ENCODE measurements at regions not wholly inside any gene's neighbourhood (a gene's known extent, or its start where the extent isn't known, plus 50 kb on each side); places are given as distances from the start of the nearest gene placed in this dataset.
"Not testable (repeated sequence)": the region's sequence is repeated elsewhere in the genome, so short reads cannot be mapped to it uniquely, and the experiment has no call there.

DNA sequence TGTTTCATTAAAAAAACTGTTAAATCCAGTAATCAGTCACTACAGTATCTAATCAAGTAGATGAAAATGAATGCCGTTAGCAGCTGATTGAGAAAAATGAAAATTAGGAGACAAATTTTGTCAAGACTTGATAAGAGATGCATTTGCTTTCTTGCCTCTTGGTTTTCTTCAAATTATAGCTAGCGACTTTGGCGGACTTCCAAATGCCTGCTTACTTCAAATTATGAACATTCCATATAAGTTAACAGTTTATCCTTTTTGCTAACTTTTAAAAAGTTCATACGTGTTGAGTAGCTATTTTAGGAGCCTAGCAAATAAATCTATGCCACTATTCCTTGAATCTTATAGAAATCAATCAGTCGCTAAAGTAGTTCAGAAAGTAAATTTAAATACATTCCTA, 58.8 kb downstream of the PPP4R3C start:
- in situ Hi-C loops (cut with HindIII; ENCODE audit: low pct_unique_long_range_greater_than_20kb, low sequenced_read_pairs) = no loop called here
- DNase-seq (ENCODE audit: low read depth) = no peak

DNA sequence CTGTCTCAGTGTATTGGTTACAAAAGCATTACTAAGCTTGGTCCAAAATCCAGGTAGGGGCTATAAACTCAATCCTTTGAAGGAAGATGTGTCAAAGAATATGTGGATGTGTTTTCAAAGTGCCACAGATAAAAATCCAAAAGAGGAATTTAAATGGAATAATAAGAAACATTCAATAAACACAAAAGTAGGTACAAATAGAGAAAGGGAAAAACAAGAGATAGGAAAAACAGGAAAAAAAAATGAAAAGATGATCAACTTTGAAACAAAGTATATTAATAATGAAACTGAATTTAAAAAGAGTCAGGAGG, 64.0 kb downstream of the PPP4R3C start:
- in situ Hi-C loops (cut with HindIII; ENCODE audit: low pct_unique_long_range_greater_than_20kb, low sequenced_read_pairs) = no loop called here
- DNase-seq (ENCODE audit: low read depth) = no peak

DNA sequence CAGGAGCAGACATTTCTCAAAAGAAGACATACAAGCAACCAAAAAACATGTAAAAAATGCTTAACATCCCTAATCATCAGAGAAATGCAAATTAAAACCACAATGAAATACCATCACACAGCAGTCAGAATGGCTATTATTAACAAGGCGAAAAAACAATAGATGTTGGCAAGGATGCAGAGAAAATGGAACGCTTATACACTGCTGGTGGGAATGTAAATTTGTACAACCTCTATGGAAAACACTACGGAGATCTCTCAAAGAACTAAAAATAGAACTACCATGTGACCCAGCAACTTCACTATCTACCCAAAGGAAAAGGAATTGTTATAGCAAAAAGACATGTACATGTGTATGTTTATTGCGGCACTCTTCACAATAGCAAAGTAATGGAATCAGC, 71.5 kb downstream of the PPP4R3C start:
- DNase-seq (ENCODE audit: low read depth) = no peak
- in situ Hi-C loops (cut with HindIII; ENCODE audit: low pct_unique_long_range_greater_than_20kb, low sequenced_read_pairs) = no loop called here

DNA sequence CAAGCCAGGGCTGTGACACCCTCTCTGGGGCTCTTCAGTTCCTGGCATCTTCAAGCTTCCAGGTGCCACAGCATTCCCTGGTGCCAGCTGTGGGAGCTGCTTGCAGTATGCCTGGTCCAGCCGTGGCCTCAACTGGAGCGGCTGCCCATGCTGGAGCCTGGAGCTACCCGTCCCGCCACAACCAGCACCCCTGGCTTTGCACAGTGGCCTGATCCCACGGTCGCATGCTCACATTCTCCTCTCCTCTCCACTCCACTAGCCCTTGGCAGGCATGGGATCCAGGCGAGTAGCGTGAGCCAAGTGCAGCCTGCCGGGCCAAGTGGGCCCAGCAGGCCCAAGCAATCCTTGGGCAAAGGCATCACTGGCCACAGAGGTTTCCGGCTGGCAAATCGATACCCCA, 81.7 kb downstream of the PPP4R3C start:
- no peak for DNase-seq (ENCODE audit: low read depth)
- in situ Hi-C loops (cut with HindIII; ENCODE audit: low pct_unique_long_range_greater_than_20kb, low sequenced_read_pairs) = no loop called here

DNA sequence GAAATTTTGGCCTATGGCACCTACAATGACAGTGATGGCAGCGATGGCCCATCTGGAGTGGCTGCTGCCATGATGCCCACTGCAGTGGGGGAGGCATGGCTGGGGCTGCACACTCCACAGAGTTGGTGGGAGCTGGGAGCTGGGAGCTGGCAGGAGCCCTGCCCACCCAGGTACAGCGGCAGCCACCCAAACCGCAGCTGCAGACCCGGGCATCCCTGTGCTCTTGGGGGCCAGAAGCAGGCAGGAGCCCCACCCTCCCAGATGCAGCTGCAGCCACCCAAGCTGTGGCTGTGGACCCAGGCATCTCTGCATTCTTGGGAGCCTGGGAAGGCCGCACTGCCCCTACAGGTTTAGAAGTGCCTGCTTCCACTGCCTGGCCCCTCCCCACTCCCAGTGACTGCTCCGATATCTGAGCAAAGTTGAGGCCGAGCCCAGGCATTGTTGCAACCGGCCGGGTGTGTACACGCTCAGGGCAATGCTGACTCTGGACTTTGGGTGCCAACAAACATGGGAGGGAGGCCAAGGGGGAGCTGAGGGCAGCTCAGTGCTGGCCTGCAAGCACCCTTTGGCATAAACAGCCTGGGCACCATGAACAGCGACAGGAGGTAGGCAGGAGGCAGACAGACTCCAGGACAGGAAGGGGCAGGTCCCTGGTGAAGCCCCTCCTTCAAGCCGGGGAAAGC, 82.8 kb downstream of the PPP4R3C start:
- in situ Hi-C loops (cut with HindIII; ENCODE audit: low pct_unique_long_range_greater_than_20kb, low sequenced_read_pairs) = no loop called here

DNA sequence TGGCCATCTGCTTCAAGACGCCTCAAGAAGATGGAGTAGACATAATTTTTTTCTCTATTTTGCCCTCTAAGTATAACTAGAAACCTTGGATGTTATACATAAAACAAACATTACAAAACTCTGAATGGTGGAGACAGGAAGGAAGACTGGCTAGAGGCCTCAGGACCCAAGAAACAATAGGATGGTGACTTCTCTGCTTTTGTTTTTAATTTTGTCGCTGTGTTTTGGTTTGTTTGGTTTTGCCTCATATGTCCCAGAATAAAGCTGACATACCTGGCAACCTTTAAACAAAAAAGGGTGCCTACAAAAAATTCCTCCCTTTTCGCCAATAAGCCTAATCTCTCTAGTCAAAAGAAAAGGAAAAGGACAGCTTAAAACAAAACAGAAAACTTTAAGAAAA, 109.1 kb downstream of the PPP4R3C start:
- in situ Hi-C loops (cut with HindIII; ENCODE audit: low pct_unique_long_range_greater_than_20kb, low sequenced_read_pairs) = no loop called here
- no peak for DNase-seq (ENCODE audit: low read depth)

More for the DNA sequence above, 82.8 kb downstream of the PPP4R3C start:
- no peak for DNase-seq (ENCODE audit: low read depth)

DNA sequence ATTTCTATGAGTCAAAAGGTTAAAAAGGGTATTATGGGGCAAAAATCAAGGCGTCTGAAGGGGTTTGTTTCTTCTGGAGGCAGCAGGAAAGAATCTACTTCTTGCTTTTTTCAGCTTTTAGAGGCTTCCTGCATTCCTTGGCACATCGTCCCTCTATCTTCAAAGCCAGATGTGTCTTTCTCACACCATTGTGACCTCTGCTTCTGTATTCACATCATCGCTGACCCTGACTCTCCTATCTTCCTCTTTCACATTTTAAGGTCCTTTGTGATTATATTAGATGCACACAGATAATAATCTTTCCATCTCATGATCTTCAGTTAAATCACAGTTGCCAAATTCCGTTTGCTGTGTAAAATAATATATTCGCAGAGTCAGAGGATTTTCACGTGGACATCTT, 112.7 kb downstream of the PPP4R3C start:
- in situ Hi-C loops (cut with HindIII; ENCODE audit: low pct_unique_long_range_greater_than_20kb, low sequenced_read_pairs) = no loop called here
- no peak for DNase-seq (ENCODE audit: low read depth)

DNA sequence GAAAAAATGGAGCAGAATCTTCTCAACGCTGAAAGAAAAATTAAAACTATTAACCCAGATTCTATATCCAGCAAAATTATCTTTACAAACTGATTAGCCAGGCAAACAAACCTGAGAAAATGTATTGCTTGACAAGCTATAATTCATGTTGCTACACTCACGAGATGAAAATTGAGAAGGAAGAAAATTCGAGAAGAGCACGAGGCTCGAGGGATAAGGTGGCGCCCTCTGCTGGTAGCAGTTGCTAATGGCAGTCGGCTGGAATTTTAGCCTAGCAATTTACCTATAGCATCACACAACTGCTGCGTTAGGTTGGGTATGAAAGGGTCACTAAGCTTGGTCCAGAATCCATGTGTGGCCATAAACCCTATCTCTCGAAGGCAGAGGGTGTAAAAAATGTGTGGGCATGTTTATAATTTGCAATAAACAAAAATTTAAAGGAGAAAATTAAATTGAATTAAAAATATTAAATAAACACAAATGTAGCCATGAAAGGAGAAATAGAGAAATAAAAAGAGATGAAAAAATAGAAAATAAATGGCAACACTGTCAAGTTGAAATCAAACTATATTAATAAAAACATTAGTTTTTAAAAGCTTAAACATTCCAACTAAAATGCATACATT, 126.6 kb downstream of the PPP4R3C start:
- in situ Hi-C loops (cut with HindIII; ENCODE audit: low pct_unique_long_range_greater_than_20kb, low sequenced_read_pairs) = no loop called here
- DNase-seq (ENCODE audit: low read depth) = peak; percentile 0

DNA sequence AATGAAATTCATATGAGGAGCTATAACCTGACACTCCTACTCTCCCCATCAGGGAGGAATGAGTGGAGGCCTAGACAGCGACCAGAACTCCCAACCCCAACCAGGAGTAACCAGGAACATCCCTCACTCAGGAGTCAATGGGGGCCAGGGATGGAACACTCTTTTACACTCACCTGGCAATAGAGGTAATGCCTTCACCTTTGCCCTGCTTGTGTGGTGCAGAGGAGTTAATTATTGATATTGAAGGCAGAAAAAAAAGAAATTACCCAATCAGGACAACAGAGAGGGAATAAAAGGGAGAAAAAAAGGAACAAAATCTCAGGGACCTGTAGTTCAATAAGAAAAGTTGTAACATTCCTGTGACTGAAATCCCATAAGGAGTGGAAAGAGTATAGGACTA, 141.5 kb downstream of the PPP4R3C start:
- DNase-seq (ENCODE audit: low read depth) = no peak
- in situ Hi-C loops (cut with HindIII; ENCODE audit: low pct_unique_long_range_greater_than_20kb, low sequenced_read_pairs) = no loop called here

DNA sequence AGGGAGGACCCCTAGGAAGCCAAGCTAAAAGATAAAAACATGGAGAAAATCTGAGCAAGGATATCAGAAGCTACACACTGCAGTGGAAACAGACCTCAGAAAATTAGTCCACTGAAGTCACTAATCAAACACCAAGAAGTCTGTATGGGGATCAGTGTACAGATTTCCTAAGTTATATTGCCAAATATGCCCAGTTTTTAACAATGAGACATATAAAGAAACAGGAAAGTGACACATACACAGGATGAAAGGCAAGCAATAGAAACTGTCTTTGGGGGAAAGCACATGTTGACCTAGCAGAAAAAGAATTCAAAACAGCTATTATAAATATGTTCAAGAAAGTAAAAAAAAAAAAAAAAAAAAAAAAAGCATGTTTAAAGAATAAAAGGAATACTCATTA, 153.7 kb downstream of the PPP4R3C start:
- in situ Hi-C loops (cut with HindIII; ENCODE audit: low pct_unique_long_range_greater_than_20kb, low sequenced_read_pairs) = no loop called here
- no peak for DNase-seq (ENCODE audit: low read depth)

DNA sequence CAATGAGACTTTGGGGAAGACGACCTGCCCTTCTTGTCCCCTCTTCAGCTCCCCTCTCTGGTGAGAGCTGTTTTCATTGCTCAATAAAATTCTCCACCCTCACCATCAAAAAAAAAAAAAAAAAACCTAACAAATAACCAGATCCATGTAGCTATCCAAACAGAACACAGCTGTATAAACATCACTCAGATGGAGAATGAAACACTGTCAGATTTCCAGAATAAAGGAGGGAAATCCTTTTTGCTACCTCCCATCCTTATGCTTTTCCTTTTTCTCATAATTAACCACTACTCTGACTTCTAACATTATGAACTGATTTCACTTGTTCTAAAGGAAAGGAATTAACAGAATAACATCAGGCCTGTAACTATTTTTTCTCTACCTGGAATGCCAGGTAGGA, 155.6 kb downstream of the PPP4R3C start:
- in situ Hi-C loops (cut with HindIII; ENCODE audit: low pct_unique_long_range_greater_than_20kb, low sequenced_read_pairs) = no loop called here
- no peak for DNase-seq (ENCODE audit: low read depth)

DNA sequence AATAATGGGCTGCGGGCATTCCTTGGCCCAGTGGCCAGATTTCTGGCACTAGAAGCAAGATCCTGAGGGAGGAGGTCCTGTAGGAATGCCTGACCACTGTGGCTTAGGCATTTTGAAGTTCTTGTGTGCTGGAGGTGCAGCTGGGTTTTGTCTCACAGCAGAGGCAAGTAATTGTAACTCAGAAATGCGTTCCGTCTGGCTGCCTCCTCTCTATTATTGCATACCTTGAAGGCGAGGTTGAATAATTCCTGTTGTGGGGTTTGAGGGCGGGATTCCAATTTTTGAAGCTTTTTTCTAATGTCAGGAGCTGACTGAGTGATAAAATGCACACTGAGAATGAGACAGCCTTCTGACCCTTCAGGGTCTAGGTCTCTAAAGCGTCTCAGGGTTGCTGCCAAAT, 170.6 kb downstream of the PPP4R3C start:
- in situ Hi-C loops (cut with HindIII; ENCODE audit: low pct_unique_long_range_greater_than_20kb, low sequenced_read_pairs) = not testable (repeated sequence)
- peak; percentile 12 for DNase-seq (ENCODE audit: low read depth)

DNA sequence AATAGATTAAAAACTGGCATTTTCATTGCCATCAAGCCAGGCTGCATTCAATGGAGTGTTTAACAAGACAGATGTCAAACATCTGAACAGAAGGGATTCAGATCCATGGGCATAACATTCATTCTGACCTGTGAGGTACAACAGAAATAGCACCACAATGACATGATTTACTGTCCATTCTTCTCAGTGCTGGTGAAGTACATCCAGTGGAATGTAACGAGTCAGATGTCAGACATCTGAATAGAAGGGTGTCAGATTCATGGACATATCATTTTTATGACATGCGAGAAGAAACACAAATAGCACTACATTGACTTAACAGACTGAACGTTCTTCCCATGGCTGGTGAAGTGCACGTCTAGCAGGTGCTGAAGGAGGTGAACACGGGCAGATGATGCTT, 186.4 kb downstream of the PPP4R3C start:
- in situ Hi-C loops (cut with HindIII; ENCODE audit: low pct_unique_long_range_greater_than_20kb, low sequenced_read_pairs) = no loop called here

DNA sequence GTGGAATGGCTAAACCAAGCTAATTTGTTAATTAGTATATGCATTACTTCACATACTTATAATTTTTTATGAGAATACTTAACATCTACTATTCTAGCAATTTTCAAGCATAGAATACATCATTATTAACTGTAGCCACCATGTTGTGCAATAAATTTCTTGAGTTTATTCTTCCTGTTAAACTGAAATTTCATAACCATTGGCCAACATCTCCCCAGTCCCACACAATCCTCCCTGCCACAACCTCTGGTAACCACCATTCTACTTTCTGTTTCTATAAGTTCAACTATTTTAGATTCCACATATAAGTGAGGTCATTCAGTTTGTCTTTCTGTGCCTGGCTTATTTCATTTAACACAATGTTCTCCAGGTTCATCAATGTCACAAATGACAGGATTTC, 208.5 kb downstream of the PPP4R3C start:
- DNase-seq (ENCODE audit: low read depth) = no peak
- in situ Hi-C loops (cut with HindIII; ENCODE audit: low pct_unique_long_range_greater_than_20kb, low sequenced_read_pairs) = no loop called here

More for the DNA sequence above, 186.4 kb downstream of the PPP4R3C start:
- peak; percentile 14 for DNase-seq (ENCODE audit: low read depth)

DNA sequence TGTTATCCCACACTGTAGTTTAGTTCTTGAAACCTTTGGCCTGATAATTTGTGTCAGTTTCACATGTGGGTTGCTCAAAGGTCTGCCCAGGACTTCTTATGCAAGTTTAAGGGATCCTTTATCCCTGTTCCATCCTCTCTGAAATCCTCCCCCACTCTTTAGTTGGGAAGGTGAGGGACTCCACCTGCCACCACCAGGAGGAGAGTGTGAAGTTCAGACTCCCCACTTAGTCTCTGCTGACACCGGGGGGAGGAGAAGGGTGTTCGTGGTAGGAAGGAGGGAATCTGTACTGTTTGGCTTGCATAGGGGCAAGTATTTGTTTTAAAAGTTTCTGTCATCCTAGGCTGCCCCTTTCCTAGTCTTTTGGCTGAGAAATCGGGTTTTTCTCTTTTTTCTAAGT, 211.8 kb downstream of the PPP4R3C start:
- no peak for DNase-seq (ENCODE audit: low read depth)
- in situ Hi-C loops (cut with HindIII; ENCODE audit: low pct_unique_long_range_greater_than_20kb, low sequenced_read_pairs) = no loop called here

DNA sequence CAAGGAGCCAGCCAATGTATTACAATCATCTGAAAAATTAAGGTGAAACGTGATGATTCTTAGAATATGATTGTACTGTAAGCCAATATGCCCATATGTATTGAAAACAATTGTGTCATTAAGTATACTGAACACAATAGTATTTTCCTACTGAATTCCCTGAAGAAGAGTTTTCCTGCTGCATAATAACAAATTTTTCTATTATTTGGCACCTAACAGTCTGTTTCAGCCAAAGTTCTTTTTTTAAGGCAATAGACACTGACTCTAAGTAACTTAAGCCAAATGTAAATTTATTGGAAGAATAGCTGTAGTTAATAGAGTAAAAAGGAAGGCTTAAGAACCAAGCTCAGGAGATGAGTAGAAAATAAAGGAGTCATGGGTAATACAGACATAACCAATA, 220.6 kb downstream of the PPP4R3C start:
- in situ Hi-C loops (cut with HindIII; ENCODE audit: low pct_unique_long_range_greater_than_20kb, low sequenced_read_pairs) = no loop called here
- DNase-seq (ENCODE audit: low read depth) = no peak

DNA sequence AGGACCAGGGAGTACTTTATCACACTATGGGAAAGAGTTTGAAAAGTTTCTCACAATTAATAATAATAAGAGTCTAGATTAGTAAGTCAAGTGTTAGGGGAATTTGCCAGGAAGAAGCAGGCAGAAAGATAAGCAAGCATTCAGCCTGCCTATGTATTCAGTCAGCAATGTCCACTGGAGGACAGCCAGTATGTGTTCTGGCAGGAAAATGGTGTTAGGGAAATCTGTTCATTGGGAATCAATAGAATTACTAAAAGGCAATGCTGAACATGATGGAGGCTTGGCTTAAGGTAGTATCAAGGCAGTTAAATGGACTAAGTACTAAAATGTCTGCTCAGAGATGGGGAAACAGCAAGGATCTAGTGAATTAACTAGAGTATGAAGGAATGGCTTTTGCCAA, 221.2 kb downstream of the PPP4R3C start:
- no peak for DNase-seq (ENCODE audit: low read depth)
- in situ Hi-C loops (cut with HindIII; ENCODE audit: low pct_unique_long_range_greater_than_20kb, low sequenced_read_pairs) = no loop called here

DNA sequence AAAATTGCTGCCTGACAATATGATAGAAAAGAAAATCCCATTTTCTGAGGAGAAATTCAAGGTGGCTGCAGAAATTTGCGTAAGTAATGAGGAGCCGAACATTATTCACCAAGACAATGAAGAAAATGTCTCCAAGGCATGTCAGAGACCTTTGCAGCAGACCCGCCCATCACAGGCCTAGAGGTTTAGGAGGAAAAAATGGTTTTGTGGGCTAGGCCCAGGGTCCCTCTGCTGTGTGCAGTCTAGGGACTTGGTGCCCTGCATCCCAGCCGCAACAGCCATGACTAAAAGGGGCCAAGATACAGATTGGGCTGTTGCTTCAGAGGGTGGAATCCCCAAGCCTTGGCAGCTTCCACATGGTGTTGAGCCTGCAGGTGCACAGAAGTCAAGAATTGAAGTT, 223.1 kb downstream of the PPP4R3C start:
- DNase-seq (ENCODE audit: low read depth); in situ Hi-C loops (cut with HindIII; ENCODE audit: low pct_unique_long_range_greater_than_20kb, low sequenced_read_pairs): not testable (repeated sequence)

DNA sequence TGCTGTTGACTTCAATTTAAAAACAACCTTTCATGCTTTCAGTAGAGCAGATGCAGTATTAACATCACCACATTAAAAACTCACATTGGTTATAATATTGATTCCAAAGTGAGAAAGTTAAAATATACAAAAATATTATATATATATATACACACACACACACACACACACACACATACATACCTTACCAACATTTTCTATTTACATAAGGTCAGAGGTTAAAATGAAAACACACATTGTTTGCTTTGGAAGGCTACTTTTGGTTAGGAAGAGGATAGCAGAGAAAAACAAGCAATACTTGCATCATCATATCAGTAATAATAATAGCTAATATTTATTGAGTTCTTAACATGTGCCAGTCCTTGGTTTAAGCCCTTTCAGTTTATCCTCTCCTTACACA, 226.5 kb downstream of the PPP4R3C start:
- DNase-seq (ENCODE audit: low read depth) = no peak
- in situ Hi-C loops (cut with HindIII; ENCODE audit: low pct_unique_long_range_greater_than_20kb, low sequenced_read_pairs) = no loop called here

DNA sequence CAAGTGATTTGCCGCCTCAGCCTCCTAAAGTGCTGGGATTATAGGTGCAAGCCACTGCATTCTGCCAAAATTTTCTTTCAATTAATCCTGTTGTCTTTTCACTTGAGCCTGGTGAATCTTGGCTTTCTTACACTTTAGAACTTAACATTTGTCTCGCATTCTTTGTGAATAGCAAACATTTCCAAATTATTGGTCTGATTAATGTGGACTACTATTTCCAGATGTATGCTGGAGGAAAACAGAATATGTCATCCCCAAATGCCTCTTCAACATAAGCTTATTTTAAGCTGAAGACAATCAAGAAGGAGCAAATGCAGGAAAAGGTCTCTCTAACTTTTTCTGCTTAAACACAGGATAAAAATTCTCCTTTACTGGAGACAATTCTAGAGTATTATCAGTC, 233.4 kb downstream of the PPP4R3C start:
- in situ Hi-C loops (cut with HindIII; ENCODE audit: low pct_unique_long_range_greater_than_20kb, low sequenced_read_pairs) = no loop called here
- DNase-seq (ENCODE audit: low read depth) = no peak

All from Caki2 (cell line).